Prostate gland (tissue), 2 donors: ENCODE measurements at regions not wholly inside any gene's neighbourhood (a gene's known extent, or its start where the extent isn't known, plus 50 kb on each side); places are given as distances from the start of the nearest gene placed in this dataset.

Source experiments
- DNase-seq: peaks from one replicate; pipeline ENCODE4 v3.0.0-alpha.2; 2019; ENCODE audit warnings: low spot score
- H3K27ac ChIP-seq, 2 donors: fragments of 200-600 bp; sonication (generic); 2 replicates each; pipeline ENCODE4 v1.5.1; 2017 to 2019
- H3K27me3 ChIP-seq: fragments of 200-600 bp; sonication (generic); replicated peaks from 2 replicates; pipeline ENCODE4 v1.5.1; 2019; ENCODE audit not compliant: insufficient read depth
- H3K36me3 ChIP-seq, 2 donors: fragments of 200-600 bp; sonication (generic); 1 replicate in 1 of 2; 2 replicates in 1 of 2; pipeline versions ENCODE4 v1.5.1 to v1.8.1; 2017 to 2019
- H3K4me1 ChIP-seq: fragments of 200-600 bp; sonication (generic); replicated peaks from 2 replicates; pipeline ENCODE4 v1.5.1; 2019
- H3K4me3 ChIP-seq, 2 donors: fragments of 200-600 bp; sonication (generic); 2 replicates each; pipeline ENCODE4 v1.5.1; 2017 to 2019
- H3K9me3 ChIP-seq: fragments of 200-600 bp; sonication (generic); 2 replicates; pipeline ENCODE4 v1.5.1; 2017
- CTCF ChIP-seq, 4 experiments: fragments of 200-600 bp in 2 of 4; fragments of 450-650 bp in 2 of 4; sonication (generic) in 2 of 4; IDR thresholded peaks; 1 replicate in 3 of 4; 2 replicates in 1 of 4; pipeline ENCODE4 v1.5.1; 2016 to 2019; ENCODE audit warnings: antibody characterized with exemption in 4 of 4, mild to moderate bottlenecking in 2 of 4, moderate library complexity in 2 of 4
- POLR2A ChIP-seq: fragments of 450-650 bp; IDR thresholded peaks from one replicate; pipeline ENCODE4 v1.6.1; 2016; ENCODE audit warnings: antibody characterized with exemption, mild to moderate bottlenecking
- POLR2AphosphoS5 ChIP-seq: sonication (generic); formaldehyde crosslinking; IDR thresholded peaks from one replicate; pipeline ENCODE4 v1.6.1; 2017; ENCODE audit warnings: antibody characterized with exemption
- WGBS: methylation state at CpG from one replicate; pipeline ENCODE4 v1.1.5; 2018; 5-methylcytosine and 5-hydroxymethylcytosine counted together
- intact Hi-C: fragments of 100-400 bp; cut with DNase I; formaldehyde crosslinking; loops from one replicate; pipeline ENCODE4 v1.14.2; 2022

DNA sequence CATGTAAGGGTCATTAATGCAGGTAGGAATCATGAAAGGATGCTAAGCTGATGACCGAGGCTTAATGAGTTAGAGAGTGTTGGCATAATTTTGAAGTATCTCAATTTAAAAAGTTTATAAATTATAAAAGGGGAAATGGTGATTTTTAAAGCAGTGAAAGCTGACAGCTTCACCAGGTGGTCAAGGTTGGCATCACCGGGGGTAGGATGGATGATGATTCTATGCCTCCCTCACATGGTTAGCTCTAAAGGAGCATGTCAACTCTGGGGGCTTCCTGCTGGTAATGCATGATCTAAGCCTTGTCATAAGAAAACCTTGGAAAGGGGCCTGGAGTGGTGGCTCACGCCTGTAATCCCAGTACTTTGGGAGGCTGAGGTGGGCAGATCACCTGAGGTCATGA is 89.2 kb upstream of the MARCKS start:
- Histone ChIP-seq H3K27ac (no peak overlapping the region), H3K36me3 (no peaks in the 10 kb centered on the region), H3K9me3 (no peaks in the 10 kb centered on the region), H3K4me1 (no peaks in the 10 kb centered on the region), H3K27me3 (no peaks in the 10 kb centered on the region), H3K4me3 (no peak overlapping the region)
- no peak for TF ChIP-seq POLR2A
- no peak for TF ChIP-seq POLR2AphosphoS5
- TF ChIP-seq CTCF (IDR thresholded peaks at IDR 0.05): no peak
- intact Hi-C loops: no loop called here
- WGBS: 97% methylated on average over 3 of the region's 3 CpGs
- no peak for DNase-seq

DNA sequence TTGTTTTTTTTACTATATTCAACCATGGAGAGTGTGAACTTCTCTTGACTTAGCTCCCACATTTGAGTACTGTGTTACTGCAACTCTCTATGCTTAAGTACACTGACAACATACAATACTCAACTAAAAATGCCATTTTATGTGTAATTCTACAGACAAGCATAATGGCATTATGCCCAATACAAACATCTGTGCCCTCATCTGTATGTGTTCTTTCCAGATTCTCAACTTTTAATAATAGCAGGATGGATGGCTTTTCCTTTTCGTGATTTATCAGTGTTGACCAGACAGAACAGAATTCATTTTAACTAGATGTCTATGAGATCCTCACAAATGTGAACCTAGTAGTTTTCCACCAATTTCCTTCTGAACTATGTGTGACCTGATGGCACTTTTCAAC is 84.2 kb upstream of the MARCKS start:
- WGBS: 96% methylated on average over 1 of the region's 1 CpG
- Histone ChIP-seq H3K27me3 (no peaks in the 10 kb centered on the region), H3K4me1 (no peaks in the 10 kb centered on the region), H3K27ac (no peak overlapping the region), H3K36me3 (no peaks in the 10 kb centered on the region), H3K4me3 (no peak overlapping the region), H3K9me3 (no peaks in the 10 kb centered on the region)
- DNase-seq: no peak
- intact Hi-C loops: no loop called here
- no peak for TF ChIP-seq POLR2A
- TF ChIP-seq POLR2AphosphoS5: no peak
- no peak for TF ChIP-seq CTCF (IDR thresholded peaks at IDR 0.05)

GRCh38 chr6:113774127-113774825 is 82.9 kb upstream of the MARCKS start:
- intact Hi-C loops: no loop called here
- no peak overlapping the region for H3K27ac ChIP-seq
- DNase-seq: no peak
- no peaks in the 10 kb centered on the region for H3K9me3 ChIP-seq
- H3K36me3 ChIP-seq: no peaks in the 10 kb centered on the region
- H3K27me3 ChIP-seq: no peaks in the 10 kb centered on the region
- H3K4me1 ChIP-seq: no peaks in the 10 kb centered on the region
- no peak overlapping the region for H3K4me3 ChIP-seq
- TF ChIP-seq POLR2AphosphoS5 (no peak), CTCF (IDR thresholded peaks at IDR 0.05) (no peak), POLR2A (no peak)
- WGBS: 91% methylated on average over 2 of the region's 2 CpGs

- intact Hi-C loops: no loop called here
- Histone ChIP-seq H3K36me3 (no peaks in the 10 kb centered on the region), H3K9me3 (no peaks in the 10 kb centered on the region), H3K4me3 (no peak overlapping the region), H3K4me1 (no peaks in the 10 kb centered on the region), H3K27ac (no peak overlapping the region), H3K27me3 (no peaks in the 10 kb centered on the region)
- TF ChIP-seq CTCF (IDR thresholded peaks at IDR 0.05): no peak
- 63% methylated on average over 2 of the region's 2 CpGs for WGBS
- no peak for DNase-seq
Observed at GRCh38 chr6:113776998-113777397, 80.1 kb upstream of the MARCKS start.

DNA sequence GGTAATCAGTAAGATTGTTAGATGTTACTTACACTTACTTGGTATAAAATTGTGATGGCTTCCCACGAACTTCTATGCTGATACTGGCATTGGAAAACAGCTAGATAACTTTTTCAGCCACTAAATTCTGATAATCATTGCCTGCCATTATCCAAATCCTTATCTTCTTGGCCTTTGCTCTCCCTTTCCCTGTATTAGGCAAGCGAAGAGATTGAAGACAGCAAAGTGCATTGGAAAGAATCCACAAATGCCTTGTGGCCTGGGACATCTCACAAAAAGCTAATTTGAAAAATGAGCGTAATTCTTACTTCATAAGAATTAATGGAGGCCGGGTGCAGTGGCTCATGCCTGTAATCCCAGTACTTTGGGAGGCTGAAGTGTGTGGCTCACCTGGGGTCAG is 79.5 kb upstream of the MARCKS start:
- no peaks in the 10 kb centered on the region for H3K36me3 ChIP-seq
- no peak overlapping the region for H3K4me3 ChIP-seq
- H3K9me3 ChIP-seq: no peaks in the 10 kb centered on the region
- intact Hi-C loops: no loop called here
- no peaks in the 10 kb centered on the region for H3K27me3 ChIP-seq
- H3K4me1 ChIP-seq: no peaks in the 10 kb centered on the region
- H3K27ac ChIP-seq: no peak overlapping the region
- 84% methylated on average over 4 of the region's 4 CpGs for WGBS
- DNase-seq: no peak
- TF ChIP-seq POLR2A (no peak), CTCF (IDR thresholded peaks at IDR 0.05) (no peak), POLR2AphosphoS5 (no peak)
